Nucleus accumbens (tissue), 56 donors: ENCODE measurements at regions not wholly inside any gene's neighbourhood (a gene's known extent, or its start where the extent isn't known, plus 50 kb on each side); places are given as distances from the start of the nearest gene placed in this dataset.

Source experiments
- DNase-seq, 56 donors: peaks; one replicate each; lab custom pipeline; 2025; lab: John Stamatoyannopoulos, UW

- DNase-seq: no peak
Measured at GRCh38 chr4:14701389-14701788, 300.9 kb upstream of the CPEB2 start.

GRCh38 chr4:14701896-14702295 is 300.4 kb upstream of the CPEB2 start:
- no peak for DNase-seq

- no peak for DNase-seq
Measured at GRCh38 chr4:14708574-14708973, 293.7 kb upstream of the CPEB2 start.

GRCh38 chr4:14711259-14711658 is 291.0 kb upstream of the CPEB2 start:
- no peak for DNase-seq

- peak in 10 of 56 donors; percentile 1 to 38 (median 12) for DNase-seq
Measured at GRCh38 chr4:14716691-14717090, 285.6 kb upstream of the CPEB2 start.

- DNase-seq: no peak
Measured at GRCh38 chr4:14719053-14719452, 283.2 kb upstream of the CPEB2 start.

GRCh38 chr4:14726441-14726840 is 275.8 kb upstream of the CPEB2 start:
- DNase-seq: no peak

GRCh38 chr4:14726877-14727361 is 275.4 kb upstream of the CPEB2 start:
- DNase-seq: no peak

- DNase-seq: no peak
Measured at GRCh38 chr4:14729282-14730000, 272.8 kb upstream of the CPEB2 start.

GRCh38 chr4:14742054-14742453 is 260.2 kb upstream of the CPEB2 start:
- DNase-seq: no peak

GRCh38 chr4:14743172-14743571 is 259.1 kb upstream of the CPEB2 start:
- DNase-seq: no peak

- DNase-seq: no peak
Measured at GRCh38 chr4:14743601-14744000, 258.7 kb upstream of the CPEB2 start.

GRCh38 chr4:14744346-14744745 is 257.9 kb upstream of the CPEB2 start:
- DNase-seq: no peak

- peak in 14 of 56 donors; percentile 0 to 36 (median 5) for DNase-seq
Measured at GRCh38 chr4:14749910-14750309, 252.4 kb upstream of the CPEB2 start.

- DNase-seq: no peak
Measured at GRCh38 chr4:14752341-14753046, 249.8 kb upstream of the CPEB2 start.

- DNase-seq: no peak
Measured at GRCh38 chr4:14767142-14767541, 235.1 kb upstream of the CPEB2 start.

GRCh38 chr4:14768449-14768848 is 233.8 kb upstream of the CPEB2 start:
- no peak for DNase-seq

GRCh38 chr4:14769993-14770392 is 232.3 kb upstream of the CPEB2 start:
- no peak for DNase-seq

GRCh38 chr4:14771094-14771493 is 231.2 kb upstream of the CPEB2 start:
- peak in 8 of 56 donors; percentile 2 to 23 (median 4) for DNase-seq

GRCh38 chr4:14771504-14772175 is 230.6 kb upstream of the CPEB2 start:
- no peak for DNase-seq

GRCh38 chr4:14772388-14772787 is 229.9 kb upstream of the CPEB2 start:
- DNase-seq: no peak
